ENCODE measurements at regions not wholly inside any gene's neighbourhood (a gene's known extent, or its start where the extent isn't known, plus 50 kb on each side); places are given as distances from the start of the nearest gene placed in this dataset.
"Not testable (repeated sequence)": the region's sequence is repeated elsewhere in the genome, so short reads cannot be mapped to it uniquely, and the experiment has no call there.

DNA sequence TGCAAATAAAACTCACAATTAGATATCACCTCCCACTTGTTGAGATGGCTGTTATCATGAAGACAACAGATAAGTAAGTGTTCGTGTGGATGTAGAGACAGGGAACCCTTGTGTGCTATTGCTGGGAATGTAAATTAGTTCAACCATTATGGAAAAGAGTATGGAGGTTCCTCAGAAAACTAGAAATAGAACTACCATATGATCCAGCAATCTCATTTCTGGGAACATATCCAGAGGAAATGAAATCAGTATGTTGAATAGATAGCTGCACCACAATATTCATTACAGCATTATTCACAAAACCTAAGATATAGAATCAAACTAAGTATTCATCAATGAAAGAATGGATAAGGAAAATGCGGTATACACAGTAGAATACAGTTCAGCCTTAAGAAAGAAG is 418.7 kb upstream of the CNTN6 start:
- no peak for DNase-seq

DNA sequence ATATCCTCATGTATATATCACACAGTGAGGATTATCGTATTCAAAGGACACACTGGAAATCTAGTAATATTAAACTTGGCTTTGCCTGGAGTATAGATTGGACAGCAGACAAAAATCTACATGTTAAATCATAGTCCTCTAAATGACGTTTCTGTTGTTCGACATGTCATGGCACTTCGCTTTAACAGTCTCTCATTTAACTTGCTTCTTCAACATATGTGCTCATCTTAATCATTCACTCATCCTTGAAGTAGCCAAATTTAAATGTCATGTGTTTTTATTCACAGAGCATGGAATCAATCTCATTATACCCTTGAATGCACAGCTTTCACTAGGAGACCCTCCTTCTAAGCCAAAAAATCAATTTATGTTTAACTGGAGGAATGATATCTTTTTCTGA is 417.0 kb upstream of the CNTN6 start:
- no peak for DNase-seq

DNA sequence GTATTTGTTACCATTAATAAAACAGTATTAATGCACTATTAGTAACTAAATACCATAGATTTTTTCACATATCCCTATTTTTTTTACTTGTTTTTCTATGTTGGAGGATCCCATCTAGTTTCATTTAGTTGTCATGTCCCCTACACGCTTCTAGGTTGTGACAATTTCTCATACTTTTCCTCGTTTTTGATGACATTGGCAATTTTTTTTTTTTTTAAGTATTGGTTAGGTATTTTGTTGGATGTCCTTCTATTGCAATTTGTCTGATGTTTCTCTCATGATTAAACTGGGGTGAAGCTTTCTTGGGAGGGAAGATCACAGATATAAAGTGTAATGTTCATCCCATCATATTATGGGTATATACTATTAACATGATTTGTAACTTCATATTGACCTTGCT is 409.1 kb upstream of the CNTN6 start:
- DNase-seq = no peak

DNA sequence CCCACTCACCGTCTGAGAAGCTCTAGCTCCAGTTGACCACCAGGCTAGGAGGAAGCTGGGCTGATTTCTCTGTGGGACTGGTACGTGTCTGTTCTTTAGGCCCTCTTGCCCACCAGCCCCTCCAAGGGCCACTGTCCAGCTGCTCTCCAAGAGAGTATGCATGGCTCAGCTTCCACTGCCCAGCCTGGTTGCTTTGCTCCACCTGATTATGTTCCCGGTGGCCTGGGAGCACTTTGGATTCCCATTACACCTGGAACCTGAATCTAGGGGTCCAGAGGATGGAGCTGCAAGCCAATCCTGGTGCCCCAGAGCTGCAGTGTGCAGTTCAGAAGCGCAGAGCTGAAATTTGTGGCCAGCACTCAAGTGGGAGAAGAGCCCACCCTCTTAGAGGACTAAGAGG is 402.1 kb upstream of the CNTN6 start:
- DNase-seq = no peak

DNA sequence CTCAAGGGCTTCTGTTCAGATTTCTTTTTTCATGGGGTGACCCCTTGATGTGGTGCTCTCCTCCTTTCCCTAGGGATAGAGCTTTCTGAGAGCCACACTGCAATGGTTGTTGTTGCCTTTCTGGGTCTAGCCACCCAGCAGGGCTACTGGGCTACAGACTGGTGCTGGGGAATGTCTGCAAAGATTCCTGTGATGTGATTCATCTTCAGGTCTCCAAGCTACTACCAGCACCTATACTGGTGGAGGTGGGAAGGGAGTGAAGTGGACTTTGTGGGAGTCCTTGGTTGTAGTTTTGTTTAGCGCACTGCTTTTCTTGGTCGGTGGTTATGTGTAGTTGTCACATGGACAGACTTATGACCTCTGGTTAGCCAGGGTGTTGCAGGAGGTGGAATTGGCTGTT is 392.3 kb upstream of the CNTN6 start:
- DNase-seq = no peak

DNA sequence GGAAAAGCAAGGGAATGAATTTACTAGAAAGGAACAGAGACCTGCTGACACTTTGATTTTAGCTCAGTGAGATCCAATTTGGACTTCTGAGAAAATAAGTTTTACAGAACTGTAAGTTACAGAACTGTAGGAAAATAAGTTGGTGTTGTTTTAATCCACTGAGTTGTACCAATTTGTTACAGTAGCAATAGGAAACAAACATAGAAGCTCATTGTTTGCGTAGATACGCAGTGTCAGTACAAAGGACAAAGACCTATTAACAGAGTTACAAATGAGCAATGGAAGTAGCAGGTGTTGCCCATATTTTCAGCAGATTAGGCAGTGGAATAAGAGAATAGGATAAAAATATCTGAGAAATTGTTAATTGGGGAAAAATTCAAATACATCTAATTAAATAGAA is 385.8 kb upstream of the CNTN6 start:
- no peak for DNase-seq

DNA sequence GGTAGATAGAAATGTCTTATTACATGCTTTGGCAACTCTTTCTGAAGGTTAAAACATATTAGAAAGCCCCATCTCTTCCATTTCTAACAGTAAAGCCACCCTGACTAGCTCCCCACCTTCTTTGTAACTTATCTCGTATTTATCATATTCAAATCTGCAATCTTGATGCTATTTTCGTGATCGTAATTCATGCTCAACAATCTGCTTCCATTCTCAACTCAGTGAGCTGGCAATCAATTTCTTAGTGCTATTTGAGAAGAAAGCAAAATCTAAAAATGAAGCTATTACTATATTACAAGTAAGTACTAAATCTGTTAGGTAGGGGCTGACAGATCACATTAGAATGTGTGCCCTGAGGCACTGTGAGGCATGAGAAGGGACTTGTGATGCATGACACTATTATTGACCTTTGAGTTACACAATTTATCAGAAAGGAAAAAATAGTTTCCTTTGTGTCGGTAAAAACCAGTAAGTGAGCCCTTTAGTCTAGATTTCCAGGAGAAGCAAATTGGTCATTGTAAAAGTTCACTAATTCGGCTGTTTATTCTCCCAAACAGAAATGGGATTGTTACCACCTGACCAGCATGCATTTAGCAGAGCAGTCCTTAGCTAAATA is 379.7 kb upstream of the CNTN6 start:
- no peak for DNase-seq

DNA sequence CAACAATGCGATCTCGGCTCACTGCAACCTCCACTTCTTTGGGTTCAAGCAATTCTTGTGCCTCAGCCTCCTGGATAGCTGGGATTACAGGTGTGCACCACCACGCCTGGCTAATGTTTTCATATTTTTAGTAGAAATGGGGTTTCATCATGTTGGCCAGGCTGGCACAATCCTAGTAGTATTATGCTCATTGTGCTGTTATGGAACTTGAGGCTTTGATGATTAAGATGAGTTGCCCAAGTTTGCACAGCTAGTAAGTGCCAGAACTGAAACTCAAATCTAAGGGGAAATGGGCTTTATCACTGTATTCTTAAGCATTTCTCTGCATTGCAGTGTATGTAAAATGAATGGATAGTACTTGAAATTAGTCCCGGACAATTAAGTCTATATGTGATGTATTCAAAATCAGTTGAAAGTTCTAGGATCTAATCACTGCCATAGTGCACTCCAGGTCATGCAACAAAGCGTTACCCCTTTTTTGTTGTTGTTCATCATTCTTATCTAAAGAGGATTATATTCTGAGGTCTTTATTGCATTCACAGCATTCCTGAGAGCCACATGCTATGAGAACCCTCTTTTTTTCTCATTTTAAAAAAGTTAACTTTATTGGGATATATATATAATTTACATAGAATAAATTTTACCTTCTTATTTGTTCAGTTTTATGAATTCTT is 378.7 kb upstream of the CNTN6 start:
- DNase-seq = no peak

DNA sequence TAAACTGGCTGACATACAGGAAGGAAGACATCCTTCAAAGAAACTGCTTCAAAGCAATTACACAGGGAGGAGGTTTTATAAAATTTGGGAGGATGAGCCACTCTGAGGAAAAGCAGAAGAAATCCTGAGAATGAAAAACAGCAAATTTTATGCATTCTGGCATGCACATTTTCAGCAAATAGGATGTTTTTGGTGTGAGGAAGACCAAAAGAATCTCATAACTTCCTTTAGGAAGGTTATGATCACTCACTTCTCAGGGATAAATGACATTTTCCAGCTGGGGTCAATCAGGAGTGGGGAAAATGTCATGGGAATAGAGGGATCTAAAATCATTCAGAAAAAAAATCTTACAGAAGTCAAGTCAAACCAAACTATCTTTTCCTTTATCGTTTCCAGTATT is 371.7 kb upstream of the CNTN6 start:
- DNase-seq = no peak

DNA sequence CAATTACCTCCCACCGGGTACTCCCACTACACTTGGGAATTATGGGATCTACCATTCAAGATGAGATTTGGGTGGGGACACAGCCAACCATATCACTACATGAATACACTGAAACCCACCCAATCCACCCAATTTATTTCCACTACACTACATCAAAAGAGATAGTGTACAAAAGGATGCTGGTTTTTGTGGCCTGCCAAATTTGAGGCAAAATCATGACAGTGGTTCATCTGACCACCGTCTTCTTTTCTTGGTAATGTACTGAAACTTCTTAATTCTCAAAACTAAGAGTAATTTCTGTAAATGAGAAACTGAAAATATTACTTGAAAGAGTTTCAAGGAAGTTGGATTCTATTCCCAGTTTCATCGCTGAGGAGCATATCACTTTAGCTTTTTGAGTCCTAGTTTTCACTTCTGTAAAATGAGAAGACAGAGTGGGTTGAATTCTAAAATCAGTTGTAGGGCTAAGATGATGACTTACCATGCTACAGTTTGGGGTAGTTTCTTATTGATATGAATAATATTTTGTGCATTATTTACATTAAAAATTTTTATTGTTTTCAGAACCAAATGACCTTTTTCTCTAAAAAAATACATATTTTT is 360.4 kb upstream of the CNTN6 start:
- no peak for DNase-seq

DNA sequence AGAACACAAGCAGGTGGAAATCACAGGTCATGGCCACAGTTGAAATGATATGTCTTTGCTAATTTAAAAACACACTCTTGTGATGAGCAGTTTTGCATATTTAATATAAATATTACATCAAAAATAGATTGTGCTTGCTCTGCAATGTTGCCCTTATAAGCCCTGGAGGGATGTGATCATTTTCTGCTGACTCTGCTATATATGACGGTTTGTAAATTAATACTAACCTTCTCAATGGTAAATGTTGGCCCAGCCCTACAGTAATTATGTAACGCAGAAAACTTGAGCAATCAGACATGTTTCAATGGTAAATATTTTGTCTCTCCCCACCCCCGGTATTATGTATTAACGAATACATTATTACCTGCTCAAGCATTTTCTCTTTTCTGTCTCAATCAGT is 359.5 kb upstream of the CNTN6 start:
- DNase-seq = no peak

DNA sequence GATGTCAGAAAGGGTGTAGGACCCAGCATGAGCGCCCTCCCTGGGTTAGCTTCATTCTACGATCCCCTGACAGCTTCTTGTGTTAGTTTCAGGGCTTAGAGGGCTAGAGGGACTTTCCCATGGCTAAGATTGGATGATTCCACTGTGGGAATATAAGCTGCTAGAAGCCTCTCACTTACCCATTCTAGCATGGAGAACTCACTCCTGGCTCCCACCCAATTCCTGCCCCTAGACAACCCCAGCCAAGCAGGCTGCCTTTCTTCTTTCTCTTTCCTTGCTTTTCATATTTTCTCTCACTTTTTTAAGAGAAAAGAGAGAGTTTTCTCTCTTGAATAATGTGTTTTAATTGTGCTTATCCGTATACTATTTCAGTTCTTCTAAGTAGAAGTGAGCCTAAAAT is 335.1 kb upstream of the CNTN6 start:
- no peak for DNase-seq

DNA sequence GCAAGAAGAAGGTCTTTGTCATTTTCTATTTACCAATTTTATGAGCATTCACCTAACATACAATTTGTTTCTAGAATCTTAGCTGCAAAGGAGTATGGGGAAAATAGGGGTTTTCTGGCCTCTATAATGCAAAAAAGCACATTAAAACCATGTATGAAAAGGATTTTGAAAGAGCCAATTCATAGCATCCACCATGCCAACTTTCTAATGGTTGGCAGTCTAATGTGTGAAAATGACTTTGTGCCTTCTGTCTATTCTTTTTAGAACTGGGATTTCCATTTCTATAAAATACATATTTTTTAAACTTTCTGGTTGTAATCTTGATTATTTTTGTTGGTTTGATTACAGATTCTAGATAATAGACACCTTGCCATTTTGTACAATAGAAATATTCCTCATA is 333.7 kb upstream of the CNTN6 start:
- DNase-seq = no peak

DNA sequence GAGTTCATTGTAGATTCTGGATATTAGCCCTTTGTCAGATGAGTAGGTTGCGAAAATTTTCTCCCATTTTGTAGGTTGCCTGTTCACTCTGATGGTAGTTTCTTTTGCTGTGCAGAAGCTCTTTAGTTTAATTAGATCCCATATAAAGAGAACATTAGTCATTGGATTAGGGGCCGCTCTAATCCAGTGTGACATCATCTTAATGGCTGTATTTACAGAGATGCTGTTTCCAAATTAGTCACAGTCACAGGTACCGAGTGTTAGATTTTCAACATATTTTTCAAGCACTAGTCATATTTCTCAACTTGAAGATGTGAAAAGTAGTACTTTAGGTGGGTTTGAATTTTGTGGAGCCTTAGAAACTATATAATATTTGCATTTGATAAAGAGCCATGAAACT is 319.4 kb upstream of the CNTN6 start:
- not testable (repeated sequence) for DNase-seq

DNA sequence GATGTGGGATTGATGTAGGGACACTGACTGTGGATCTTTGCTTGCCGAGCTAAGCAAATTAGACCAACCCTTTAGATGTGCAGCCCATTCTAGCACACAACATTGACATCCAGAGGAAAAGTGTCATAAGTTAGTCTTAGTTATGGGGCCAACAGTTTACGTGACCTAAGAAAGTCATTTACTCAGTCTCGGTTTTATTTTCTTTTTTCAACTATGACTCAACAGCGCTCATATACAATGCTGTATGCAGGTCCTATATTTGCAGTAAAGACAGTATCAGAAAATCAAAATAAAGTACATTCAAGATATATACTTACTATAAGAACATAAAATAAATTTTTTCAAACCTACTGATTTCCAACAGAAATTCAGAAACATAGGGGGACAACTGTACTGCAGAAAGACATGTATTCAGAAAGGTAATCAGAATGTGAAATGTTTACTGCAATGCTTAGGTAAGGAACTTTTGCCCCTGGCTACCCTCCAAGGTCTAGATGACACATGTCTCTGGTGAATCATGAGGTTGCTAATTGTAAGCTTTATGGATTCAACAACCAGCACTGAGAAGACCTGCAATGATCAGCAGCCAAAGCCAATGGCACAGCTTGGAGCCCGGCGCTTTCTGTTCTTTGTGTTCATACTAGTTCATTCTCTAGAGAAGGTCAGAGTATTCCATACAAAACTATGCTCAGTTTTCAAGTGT is 317.5 kb upstream of the CNTN6 start:
- DNase-seq = no peak

DNA sequence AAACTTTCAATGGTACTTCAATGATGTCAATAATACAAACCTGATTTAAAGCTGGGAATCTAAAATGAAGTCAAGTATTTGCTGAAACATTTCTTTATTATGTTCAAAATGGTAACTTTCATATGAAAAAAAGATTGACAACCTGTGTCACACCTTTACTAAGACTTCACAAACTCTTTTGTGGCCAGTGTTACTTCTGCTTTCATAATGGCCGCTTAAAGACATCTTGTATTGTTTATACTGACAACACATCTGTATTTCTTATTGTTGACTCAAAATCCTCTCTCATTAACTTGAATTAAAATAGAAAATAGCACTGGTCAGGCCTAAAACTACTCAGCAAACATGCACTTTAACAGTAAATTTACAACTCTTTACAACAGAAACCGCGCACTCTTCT is 312.3 kb upstream of the CNTN6 start:
- DNase-seq = no peak

DNA sequence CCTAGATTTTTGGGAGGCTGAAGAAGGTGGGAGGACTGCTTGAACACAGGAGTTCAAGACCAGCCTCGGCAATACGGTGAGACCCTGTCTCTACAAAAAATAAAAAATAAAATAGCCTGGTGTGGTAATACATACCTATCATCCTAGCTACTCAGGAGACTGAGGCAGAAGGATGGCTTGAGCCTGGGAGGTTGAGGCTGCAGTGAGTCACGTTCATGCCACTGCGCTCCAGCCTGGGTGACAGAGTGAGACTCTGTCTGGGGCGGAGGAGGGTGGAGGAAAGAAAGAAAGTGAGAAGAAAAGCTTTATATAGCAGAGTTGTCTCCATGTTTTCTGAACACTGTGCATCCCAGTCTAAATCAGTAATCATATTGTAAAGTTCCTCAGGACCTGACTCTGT is 301.4 kb upstream of the CNTN6 start:
- DNase-seq = no peak

DNA sequence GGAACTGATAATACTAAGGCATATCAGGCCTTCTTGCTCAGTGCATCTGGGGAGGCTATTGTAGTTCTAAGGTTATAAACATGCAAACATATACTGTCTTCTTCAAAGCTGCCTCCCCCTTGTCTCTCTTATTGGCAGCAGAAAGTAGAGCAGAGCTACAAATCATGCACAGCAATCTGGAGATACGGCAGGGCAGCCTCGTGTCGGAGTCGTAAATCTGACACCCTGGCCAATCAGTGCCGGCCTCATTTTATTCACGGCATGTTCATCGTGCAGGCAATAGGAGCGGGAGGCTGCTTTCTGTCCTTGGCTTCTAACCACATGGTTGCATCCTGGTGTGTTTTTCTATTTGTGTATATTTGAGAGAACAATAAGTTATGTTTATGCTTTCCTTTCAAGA is 300.2 kb upstream of the CNTN6 start:
- DNase-seq = no peak

DNA sequence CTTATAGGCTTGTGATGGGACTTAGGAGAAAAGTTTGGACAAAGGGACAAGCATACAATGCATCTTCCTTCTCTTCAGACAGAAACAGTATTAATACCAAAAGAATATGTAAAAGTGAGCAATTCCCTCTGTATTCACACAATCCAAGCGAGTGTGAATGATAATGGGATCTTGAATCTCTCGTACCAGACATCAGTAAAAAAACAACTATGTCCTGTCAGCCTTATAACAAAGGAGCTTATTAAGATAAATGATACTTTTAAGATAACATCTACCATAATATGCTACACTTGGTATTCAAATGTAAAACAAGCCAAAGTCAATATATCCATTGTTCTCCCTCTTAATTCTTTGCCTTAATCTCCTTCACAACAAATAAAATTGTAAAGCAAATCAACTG is 288.6 kb upstream of the CNTN6 start:
- no peak for DNase-seq

DNA sequence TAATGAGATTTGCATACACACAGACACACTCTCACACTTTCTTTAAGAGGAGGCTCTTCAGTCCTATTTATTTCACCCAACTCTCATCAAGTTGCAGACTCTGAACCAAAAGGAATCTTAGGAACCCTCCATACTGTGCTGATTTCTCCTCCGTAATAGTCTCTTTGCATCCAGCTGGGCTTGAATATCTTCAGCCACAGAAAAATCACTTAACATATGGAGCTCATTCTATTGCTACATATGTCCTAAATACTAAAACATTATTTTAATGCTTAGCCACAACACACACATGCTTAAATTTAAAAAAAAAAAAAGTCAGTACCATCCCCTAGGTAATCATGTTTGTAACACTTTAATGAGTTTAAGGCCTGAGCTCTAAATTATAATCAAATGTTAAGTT is 287.5 kb upstream of the CNTN6 start:
- DNase-seq = no peak

DNA sequence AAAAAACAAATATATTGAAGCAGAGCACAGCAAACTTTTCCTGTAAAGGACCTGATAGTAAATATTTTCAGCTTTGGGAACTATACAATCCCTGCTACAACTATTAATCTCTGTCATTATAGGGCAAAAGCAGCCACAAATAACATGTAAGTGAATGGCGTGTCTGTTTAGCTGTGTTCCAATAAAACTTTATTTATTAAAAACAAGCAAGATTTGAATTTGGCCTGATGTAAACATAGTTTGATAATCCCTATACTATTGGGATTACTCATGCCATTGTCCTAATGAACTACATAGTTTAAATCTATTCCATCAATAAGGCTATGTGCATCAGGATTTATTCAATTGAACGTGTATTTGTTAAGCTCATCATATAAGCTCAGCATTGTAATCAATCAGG is 286.8 kb upstream of the CNTN6 start:
- DNase-seq = no peak

DNA sequence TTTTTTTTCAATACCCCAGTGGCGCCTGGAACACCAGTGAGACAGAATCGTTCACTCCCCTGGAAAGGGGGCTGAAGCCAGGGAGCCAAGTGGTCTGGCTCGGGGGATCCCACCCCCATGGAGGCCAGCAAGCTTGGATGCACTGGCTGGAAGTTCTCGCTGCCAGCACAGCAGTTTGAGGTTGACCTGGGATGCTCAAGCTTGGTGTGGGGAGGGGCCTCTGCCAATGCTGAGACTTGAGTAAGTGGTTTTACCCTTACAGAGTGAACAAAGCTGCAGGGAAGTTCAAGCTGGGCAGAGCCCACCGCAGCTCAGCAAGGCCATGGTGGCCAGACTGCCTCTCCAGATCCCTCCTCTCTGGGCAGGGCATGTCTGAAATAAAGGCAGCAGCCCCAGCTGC is 276.2 kb upstream of the CNTN6 start:
- DNase-seq = no peak

DNA sequence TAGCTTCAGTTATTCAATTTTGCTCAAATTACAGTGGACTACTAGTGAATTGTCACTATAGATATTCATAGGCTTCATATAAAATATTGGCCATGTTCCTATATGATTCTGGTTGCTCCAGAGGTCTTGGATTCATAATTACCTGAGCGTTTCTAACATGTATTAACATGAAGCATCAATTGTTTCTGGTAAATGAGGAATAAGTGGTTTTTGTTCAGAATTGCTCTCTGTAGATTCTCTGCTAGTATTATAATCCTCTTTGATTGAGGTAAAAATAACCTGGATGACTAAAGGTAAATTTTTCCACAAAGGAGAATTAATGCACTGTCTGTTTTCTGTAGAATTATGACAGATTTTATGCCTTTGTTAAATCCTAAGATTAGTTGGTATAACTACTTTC is 258.1 kb upstream of the CNTN6 start:
- no peak for DNase-seq

DNA sequence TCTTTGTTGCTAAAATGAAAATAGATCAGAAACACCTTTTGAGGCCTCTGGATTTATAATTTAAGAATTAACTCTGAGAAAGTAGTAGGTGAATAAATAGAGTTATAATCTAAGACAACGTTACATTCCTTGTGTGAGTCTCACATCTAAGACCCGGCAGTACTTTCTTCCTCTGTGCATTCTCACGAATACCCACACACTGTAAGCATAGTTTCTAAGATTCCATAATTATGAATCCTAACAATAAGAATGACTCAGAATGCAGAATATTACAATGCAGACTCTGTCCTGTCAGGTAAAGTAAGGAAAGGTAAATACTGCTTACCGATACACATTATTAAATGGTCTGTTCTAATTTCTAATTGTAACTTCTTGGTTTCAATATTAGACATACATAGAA is 257.7 kb upstream of the CNTN6 start:
- no peak for DNase-seq

All from hematopoietic multipotent progenitor cell treated with erythropoietin and hydrocortisone succinate and interleukin-3 and kit ligand, for 8 days (in vitro differentiated cells).